ENCODE measurements at regions not wholly inside any gene's neighbourhood (a gene's known extent, or its start where the extent isn't known, plus 50 kb on each side); places are given as distances from the start of the nearest gene placed in this dataset.

DNA sequence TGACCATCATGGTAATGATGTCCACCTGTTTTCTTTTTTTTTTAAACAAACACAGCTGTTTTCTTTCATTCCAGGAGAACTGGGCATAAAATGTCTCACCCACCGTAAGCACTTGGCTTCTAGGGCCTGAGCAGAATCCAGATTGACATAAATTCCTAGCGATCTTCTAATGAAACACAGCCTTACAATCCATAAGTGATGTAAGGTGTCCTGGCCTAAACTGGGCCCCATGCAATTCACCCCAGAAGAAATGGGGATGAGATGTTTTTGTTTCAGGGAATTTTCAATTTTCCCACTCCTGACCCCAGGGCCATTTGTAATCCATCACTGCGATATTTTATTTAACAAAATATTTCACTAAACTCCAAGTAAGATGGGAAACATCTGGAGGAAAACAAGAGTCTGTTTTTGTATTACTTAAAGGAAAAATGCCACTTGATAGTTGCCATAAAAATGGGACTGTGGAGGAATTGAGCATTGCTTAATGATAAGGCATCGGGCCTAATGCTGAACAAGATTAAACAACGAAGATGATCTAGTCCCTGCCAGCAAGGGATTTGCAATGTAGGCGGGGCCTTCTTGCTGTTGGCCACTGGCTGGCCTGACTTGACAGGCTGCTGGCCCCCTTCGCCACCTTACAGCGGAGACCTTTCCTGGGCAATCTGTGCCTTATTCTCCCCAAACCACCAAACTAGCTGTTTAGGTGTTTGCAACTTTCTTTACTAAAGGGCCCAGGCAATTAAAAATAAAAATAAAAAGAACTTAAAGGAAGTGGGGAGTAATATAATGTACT lies 183.7 kb downstream of the CD109 start:
- DNase-seq (no peak), ATAC-seq (no peak)
- H2AFZ ChIP-seq (ENCODE audit: low read length) = no peak overlapping the region
- H3K79me2 ChIP-seq (ENCODE audit: low read length) = no peaks in the 10 kb centered on the region
- H3K27ac ChIP-seq (ENCODE audit: low read length) = no peak overlapping the region
- H3K4me3 ChIP-seq (ENCODE audit: low read length) = no peak overlapping the region
- no peaks in the 10 kb centered on the region for H3K9me3 ChIP-seq (ENCODE audit: low read length)
- POLR2A ChIA-PET (ENCODE audit: unreplicated experiment) = no interaction called here
- no peaks in the 10 kb centered on the region for H4K20me1 ChIP-seq (ENCODE audit: low read length)
- no peaks in the 10 kb centered on the region for H3K4me1 ChIP-seq (ENCODE audit: insufficient read depth, low read length)
- no peaks in the 10 kb centered on the region for H3K9me2 ChIP-seq (replicated peaks; ENCODE audit: low read length)
- no peaks in the 10 kb centered on the region for H3F3A ChIP-seq (ENCODE audit: low read length, unreplicated experiment)
- BruUV-seq (replicated peaks) = no TSS peak
- H3K9ac ChIP-seq (ENCODE audit: low read length) = no peak overlapping the region
- no peak overlapping the region for H3K4me2 ChIP-seq (ENCODE audit: low read length)
- intact Hi-C loops (cut with micrococcal nuclease) = no loop called here
- no peaks in the 10 kb centered on the region for H3K27me3 ChIP-seq (ENCODE audit: low read length)
- TF ChIP-seq EZH2phosphoT487 (IDR thresholded peaks at IDR 0.05; ENCODE audit: borderline replicate concordance, low read length) (no peak), EZH2 (IDR thresholded peaks at IDR 0.05; ENCODE audit: low read length, unreplicated experiment) (no peak)
- TF ChIP-seq, protein P1, sequence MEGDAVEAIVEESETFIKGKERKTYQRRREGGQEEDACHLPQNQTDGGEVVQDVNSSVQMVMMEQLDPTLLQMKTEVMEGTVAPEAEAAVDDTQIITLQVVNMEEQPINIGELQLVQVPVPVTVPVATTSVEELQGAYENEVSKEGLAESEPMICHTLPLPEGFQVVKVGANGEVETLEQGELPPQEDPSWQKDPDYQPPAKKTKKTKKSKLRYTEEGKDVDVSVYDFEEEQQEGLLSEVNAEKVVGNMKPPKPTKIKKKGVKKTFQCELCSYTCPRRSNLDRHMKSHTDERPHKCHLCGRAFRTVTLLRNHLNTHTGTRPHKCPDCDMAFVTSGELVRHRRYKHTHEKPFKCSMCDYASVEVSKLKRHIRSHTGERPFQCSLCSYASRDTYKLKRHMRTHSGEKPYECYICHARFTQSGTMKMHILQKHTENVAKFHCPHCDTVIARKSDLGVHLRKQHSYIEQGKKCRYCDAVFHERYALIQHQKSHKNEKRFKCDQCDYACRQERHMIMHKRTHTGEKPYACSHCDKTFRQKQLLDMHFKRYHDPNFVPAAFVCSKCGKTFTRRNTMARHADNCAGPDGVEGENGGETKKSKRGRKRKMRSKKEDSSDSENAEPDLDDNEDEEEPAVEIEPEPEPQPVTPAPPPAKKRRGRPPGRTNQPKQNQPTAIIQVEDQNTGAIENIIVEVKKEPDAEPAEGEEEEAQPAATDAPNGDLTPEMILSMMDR (conservative IDR thresholded peaks at IDR 0.05; ENCODE audit: low read depth, low read length) = no peak
- CTCF ChIA-PET = no interaction called here
- no peaks in the 10 kb centered on the region for H3K36me3 ChIP-seq (ENCODE audit: low read depth, low read length)

GRCh38 chr6:73878403-73878802 lies 182.4 kb downstream of the CD109 start:
- no peak overlapping the region for H2AFZ ChIP-seq (ENCODE audit: low read length)
- no peaks in the 10 kb centered on the region for H3F3A ChIP-seq (ENCODE audit: low read length, unreplicated experiment)
- no peak overlapping the region for H3K4me2 ChIP-seq (ENCODE audit: low read length)
- no peaks in the 10 kb centered on the region for H3K27me3 ChIP-seq (ENCODE audit: low read length)
- H3K9me3 ChIP-seq (ENCODE audit: low read length) = no peaks in the 10 kb centered on the region
- H3K4me3 ChIP-seq (ENCODE audit: low read length) = no peak overlapping the region
- TF ChIP-seq, protein P1 (conservative IDR thresholded peaks at IDR 0.05; ENCODE audit: low read depth, low read length) = no peak
- no peak for TF ChIP-seq EZH2phosphoT487 (IDR thresholded peaks at IDR 0.05; ENCODE audit: borderline replicate concordance, low read length)
- TF ChIP-seq EZH2 (IDR thresholded peaks at IDR 0.05; ENCODE audit: low read length, unreplicated experiment) = no peak
- DNase-seq (no peak), ATAC-seq (no peak)
- H4K20me1 ChIP-seq (ENCODE audit: low read length) = no peaks in the 10 kb centered on the region
- H3K36me3 ChIP-seq (ENCODE audit: low read depth, low read length) = no peaks in the 10 kb centered on the region
- no peaks in the 10 kb centered on the region for H3K9me2 ChIP-seq (replicated peaks; ENCODE audit: low read length)
- H3K79me2 ChIP-seq (ENCODE audit: low read length) = no peaks in the 10 kb centered on the region
- no peaks in the 10 kb centered on the region for H3K4me1 ChIP-seq (ENCODE audit: insufficient read depth, low read length)
- ChIA-PET CTCF (no interaction called here), POLR2A (ENCODE audit: unreplicated experiment) (no interaction called here)
- no peak overlapping the region for H3K9ac ChIP-seq (ENCODE audit: low read length)
- intact Hi-C loops (cut with micrococcal nuclease) = no loop called here
- H3K27ac ChIP-seq (ENCODE audit: low read length) = no peak overlapping the region
- no TSS peak for BruUV-seq (replicated peaks)
